Activated CD4-positive, alpha-beta memory T cell treated with anti-CD3 and anti-CD28 coated beads for 36 hours (primary cell): ENCODE measurements at regions not wholly inside any gene's neighbourhood (a gene's known extent, or its start where the extent isn't known, plus 50 kb on each side); places are given as distances from the start of the nearest gene placed in this dataset.

Experiments
- CTCF ChIA-PET: fragments of 350-600 bp; sonication (Branson Sonifier 250); formaldehyde crosslinking; loops from one replicate; lab custom pipeline; 2021; ENCODE audit warnings: antibody characterized with exemption, inconsistent platforms; lab: Charles Lee
- POLR2A ChIA-PET: fragments of 350-600 bp; sonication (Branson Sonifier 250); formaldehyde crosslinking; loops from one replicate; lab custom pipeline; 2021; ENCODE audit warnings: antibody characterized with exemption; lab: Charles Lee
- DNase-seq: peaks from one replicate; pipeline ENCODE4 v3.0.0-alpha.2; 2020
- H3K27ac Mint-ChIP-seq: one replicate; pipeline ENCODE4 v1.8.0; 2021; ENCODE audit warnings: mixed read lengths
- H3K27me3 Mint-ChIP-seq: one replicate; pipeline ENCODE4 v1.8.0; 2021; ENCODE audit warnings: mixed read lengths
- H3K36me3 Mint-ChIP-seq: one replicate; pipeline ENCODE4 v1.8.0; 2021; ENCODE audit warnings: mixed read lengths
- H3K4me1 Mint-ChIP-seq: one replicate; pipeline ENCODE4 v1.8.0; 2021; ENCODE audit warnings: low read depth, mixed read lengths
- H3K4me3 Mint-ChIP-seq: one replicate; pipeline ENCODE4 v1.8.0; 2021; ENCODE audit warnings: mild to moderate bottlenecking, mixed read lengths
- H3K9me3 Mint-ChIP-seq: one replicate; pipeline ENCODE4 v1.8.0; 2021; ENCODE audit warnings: mixed read lengths
- intact Hi-C: fragments of 100-400 bp; cut with micrococcal nuclease; formaldehyde crosslinking; loops from one replicate; pipeline ENCODE4 v1.15.1; 2023

DNA sequence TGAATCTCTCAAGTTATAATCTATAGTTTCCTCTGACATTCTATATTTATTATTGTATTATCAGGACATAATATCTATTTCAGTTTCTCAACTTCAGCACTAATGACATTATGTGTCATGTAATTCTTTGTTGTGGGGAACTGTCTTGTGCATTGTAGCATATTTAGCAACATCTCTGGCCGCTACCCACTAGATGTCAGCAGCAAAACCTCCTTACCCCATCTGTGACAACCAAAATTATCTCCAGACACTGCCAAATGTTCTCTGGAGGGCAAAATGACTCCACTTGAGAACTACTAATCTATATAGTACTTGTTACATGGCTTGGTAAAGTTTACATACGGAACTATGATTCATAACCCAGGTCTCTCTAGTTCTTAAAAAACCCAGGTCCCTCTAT is 110.2 kb downstream of the RASSF9 start:
- Mint-ChIP-seq H3K4me1 (no peaks in the 10 kb centered on the region), H3K4me3 (no peak overlapping the region), H3K36me3 (no peaks in the 10 kb centered on the region), H3K9me3 (peaks cover 14% of the 10 kb centered on the region), H3K27ac (no peak overlapping the region), H3K27me3 (no peaks in the 10 kb centered on the region)
- POLR2A ChIA-PET: no interaction called here
- no peak for DNase-seq
- CTCF ChIA-PET: no interaction called here
- intact Hi-C loops: no loop called here

GRCh38 chr12:85733221-85733840 is 102.9 kb downstream of the RASSF9 start:
- Mint-ChIP-seq H3K27ac (no peak overlapping the region), H3K4me1 (no peaks in the 10 kb centered on the region), H3K9me3 (peaks cover 18% of the 10 kb centered on the region), H3K27me3 (no peaks in the 10 kb centered on the region), H3K36me3 (no peaks in the 10 kb centered on the region), H3K4me3 (no peak overlapping the region)
- CTCF ChIA-PET: no interaction called here
- intact Hi-C loops: no loop called here
- POLR2A ChIA-PET: no interaction called here
- DNase-seq: no peak

GRCh38 chr12:85733984-85734383 is 102.2 kb downstream of the RASSF9 start:
- no peaks in the 10 kb centered on the region for H3K36me3 Mint-ChIP-seq
- H3K4me1 Mint-ChIP-seq: no peaks in the 10 kb centered on the region
- no peak overlapping the region for H3K27ac Mint-ChIP-seq
- intact Hi-C loops: no loop called here
- ChIA-PET POLR2A (no interaction called here), CTCF (no interaction called here)
- DNase-seq: no peak
- H3K9me3 Mint-ChIP-seq: peaks cover 13% of the 10 kb centered on the region
- no peak overlapping the region for H3K4me3 Mint-ChIP-seq
- no peaks in the 10 kb centered on the region for H3K27me3 Mint-ChIP-seq

DNA sequence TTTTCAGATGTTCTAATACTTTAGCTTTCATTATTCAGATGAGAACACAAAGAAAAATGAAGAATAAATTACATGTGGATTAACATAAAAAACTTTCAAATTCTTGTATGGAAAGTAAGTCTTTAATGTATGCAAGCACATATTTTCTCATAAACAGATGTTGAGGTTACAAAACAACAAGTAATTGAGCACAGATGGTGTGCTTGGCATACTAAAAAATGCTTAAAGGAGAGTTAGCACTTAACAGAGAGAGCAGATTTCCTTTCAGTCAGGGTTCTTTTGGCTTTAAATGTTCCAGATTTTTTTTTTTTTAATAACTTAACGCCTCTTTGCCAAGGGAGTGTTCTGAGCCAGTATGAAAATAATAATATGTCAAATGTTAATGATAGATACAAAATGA is 96.0 kb downstream of the RASSF9 start:
- peaks cover 8% of the 10 kb centered on the region for H3K9me3 Mint-ChIP-seq
- ChIA-PET CTCF (no interaction called here), POLR2A (no interaction called here)
- no peaks in the 10 kb centered on the region for H3K27me3 Mint-ChIP-seq
- DNase-seq: no peak
- H3K27ac Mint-ChIP-seq: no peak overlapping the region
- no peaks in the 10 kb centered on the region for H3K36me3 Mint-ChIP-seq
- no peak overlapping the region for H3K4me3 Mint-ChIP-seq
- intact Hi-C loops: no loop called here
- no peaks in the 10 kb centered on the region for H3K4me1 Mint-ChIP-seq

DNA sequence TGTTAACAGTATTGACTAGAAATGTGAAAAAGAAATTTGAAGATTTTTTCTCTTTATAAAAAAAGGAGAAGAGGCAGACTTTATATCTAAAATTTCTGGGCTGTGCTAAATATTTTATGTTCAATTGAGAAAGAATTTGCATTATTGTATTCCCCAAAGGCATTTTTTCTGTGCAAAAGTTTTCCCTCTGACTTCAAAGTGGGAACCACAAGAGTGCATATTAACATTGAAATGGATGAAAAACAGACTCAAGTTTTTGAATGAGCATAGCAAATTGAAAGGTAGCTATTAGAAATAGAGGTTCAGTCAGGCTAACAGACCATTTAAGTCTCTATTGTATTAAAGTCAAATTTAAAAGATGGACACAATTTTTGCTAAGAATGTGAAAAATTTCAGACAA is 95.2 kb downstream of the RASSF9 start:
- CTCF ChIA-PET: no interaction called here
- Mint-ChIP-seq H3K36me3 (no peaks in the 10 kb centered on the region), H3K9me3 (peaks cover 8% of the 10 kb centered on the region), H3K4me1 (no peaks in the 10 kb centered on the region), H3K27me3 (no peaks in the 10 kb centered on the region), H3K27ac (no peak overlapping the region), H3K4me3 (no peak overlapping the region)
- DNase-seq: no peak
- POLR2A ChIA-PET: no interaction called here
- intact Hi-C loops: no loop called here

DNA sequence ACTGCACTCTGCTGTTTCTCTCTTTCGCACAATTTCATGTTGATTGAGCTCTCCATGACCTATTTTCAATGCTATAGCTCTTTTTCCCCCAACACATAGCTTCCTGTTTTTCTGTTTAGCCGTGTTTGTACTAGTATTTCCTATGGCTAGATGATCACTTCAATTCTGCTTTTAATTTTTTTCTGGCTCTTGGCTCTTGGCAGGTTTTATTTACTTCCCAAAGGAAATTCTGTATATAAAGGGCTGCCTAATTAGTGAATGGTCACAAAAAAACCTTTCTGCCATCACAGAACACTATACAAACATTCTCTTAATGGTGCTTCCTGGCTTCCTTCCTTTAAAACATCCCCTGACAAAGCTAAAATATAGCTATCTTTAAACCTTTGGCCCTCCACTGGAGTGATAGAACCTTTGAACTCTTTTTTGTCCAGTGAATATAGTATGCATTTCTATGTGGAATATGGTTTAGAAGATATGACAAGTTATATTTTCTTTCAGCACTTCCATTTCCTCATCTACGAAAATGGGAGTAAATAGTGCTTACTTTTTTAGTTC is 88.2 kb downstream of the RASSF9 start:
- CTCF ChIA-PET: no interaction called here
- no peak overlapping the region for H3K4me3 Mint-ChIP-seq
- DNase-seq: no peak
- intact Hi-C loops: no loop called here
- POLR2A ChIA-PET: no interaction called here
- H3K36me3 Mint-ChIP-seq: no peaks in the 10 kb centered on the region
- no peak overlapping the region for H3K27ac Mint-ChIP-seq
- no peaks in the 10 kb centered on the region for H3K27me3 Mint-ChIP-seq
- peaks cover 6% of the 10 kb centered on the region for H3K9me3 Mint-ChIP-seq
- no peaks in the 10 kb centered on the region for H3K4me1 Mint-ChIP-seq
